NCI-H2171 treated with DMSO at 0.1 percent for 48 hours (cell line): ENCODE measurements at regions not wholly inside any gene's neighbourhood (a gene's known extent, or its start where the extent isn't known, plus 50 kb on each side); places are given as distances from the start of the nearest gene placed in this dataset.
A peak's percentile ranks its signal among the peaks of the same experiment; 100 is the strongest.
"Not testable (repeated sequence)": the region's sequence is repeated elsewhere in the genome, so short reads cannot be mapped to it uniquely, and the experiment has no call there.

Source experiments
- DNase-seq: peaks from one replicate; lab custom pipeline; 2025; lab: John Stamatoyannopoulos, UW

DNA sequence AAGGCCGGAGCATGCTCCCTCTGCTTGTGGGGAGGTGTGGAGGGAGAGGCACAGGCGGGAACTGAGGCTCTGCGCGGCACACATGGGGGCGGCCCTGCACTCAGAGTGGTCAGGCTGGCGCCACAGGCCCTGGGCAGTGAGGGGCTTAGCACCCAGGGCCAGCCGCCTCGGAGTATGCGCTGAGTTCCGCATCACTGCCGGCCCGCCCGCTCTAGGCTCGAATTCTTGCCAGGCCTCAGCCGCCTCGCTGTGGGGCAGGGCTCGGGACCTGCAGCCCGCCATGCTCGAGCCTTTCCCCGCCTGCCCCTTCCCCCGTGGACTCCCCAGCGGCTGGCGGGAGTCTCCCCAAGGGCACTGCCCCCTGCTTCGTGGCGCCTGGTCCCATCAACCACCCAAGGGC, 905.9 kb downstream of the SPATA31A6 start:
- not testable (repeated sequence) for DNase-seq

DNA sequence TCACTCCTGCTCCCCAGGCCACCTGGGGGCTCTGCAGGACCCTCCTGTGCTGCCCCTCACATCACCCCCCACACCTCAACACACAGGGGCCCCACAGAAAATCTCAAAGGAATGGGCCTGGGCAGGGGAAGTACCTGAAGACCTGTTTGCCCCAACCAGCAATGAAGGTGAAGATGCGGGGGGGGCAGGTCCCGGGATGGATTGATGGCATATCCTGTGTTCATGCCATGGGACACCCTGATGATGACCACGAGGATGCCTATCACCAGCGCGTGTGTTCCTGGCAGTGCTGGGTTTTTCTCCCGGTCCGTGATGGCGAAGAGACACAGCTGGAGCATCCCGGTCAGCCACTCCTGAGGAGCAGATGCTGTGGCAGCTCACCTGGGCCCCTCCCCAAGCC, 926.9 kb downstream of the SPATA31A6 start:
- not testable (repeated sequence) for DNase-seq

DNA sequence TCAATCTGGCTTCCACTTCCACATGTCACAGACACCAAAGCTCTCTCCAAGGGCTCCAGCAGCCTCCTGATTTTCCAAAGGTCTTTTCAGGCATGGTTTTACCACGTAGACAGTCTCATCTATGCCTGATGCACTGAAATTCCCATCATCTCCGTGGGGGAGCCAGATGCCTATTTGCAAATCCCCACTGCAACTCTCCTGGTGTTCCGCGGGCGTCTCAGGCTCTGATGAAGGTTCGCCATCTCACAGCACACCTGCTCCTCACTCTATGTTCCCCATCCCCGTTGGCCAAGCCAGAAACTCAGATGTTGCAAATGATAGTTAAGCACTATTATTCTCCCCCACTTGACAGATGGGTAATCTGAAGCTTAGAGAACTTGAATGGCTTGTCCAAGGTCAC, 929.4 kb downstream of the SPATA31A6 start:
- DNase-seq: peak; percentile 40

DNA sequence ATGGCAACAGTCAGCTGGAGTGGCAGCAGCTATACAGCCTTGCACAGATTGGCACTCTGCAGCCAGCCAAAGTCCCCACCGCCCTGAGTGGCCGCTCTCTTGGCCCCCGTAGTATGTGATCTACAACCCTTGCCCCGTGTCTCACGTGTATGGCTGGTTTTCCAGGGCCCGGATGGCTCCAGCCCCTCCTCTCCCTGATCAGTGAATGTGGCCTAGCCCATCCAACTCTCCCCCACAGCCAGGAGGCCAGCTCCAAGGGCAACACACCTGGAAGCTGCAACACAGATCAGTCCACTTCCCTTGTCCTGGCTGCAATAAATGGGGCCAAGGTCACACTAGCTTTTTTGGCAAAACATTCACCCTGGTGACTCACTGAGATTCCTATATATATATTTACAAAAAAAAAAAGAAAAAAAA, 932.4 kb downstream of the SPATA31A6 start:
- not testable (repeated sequence) for DNase-seq

DNA sequence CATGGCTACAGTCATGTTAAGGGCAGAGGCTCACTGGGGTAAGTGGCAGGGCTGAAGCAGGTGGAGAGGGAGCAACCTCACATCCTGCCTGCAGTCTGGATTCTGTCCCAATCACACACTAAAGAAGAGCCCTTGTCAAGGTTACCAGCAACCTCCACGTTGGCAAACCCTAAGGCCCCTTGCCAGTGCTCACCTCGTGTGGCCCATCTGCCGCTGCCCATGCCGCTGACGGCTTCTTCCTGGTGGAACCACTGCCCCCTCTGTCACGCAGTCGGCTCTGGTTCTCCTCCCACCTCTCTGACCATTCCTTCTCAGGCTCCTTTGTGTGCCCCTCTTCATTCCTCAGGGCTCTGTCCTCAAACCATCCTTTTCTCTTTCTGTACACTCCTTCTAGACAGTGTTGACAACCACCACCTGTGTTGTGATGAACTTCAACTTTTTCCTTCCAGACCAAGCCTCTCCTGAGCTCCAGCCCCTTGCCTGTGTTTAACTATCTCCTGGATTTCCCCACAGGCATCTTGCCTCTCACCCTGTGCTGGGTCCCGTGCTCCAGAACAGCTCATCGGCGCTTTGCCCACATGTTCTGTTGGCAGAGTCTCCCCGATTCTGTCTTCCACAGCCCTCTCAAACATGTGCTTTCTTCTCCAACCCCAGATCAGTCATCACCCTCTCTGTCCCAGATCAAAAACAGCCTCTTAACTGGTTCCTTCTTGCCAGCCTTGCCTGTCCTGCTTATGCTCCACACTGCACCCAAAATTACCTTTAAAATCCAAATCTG, 934.8 kb downstream of the SPATA31A6 start:
- not testable (repeated sequence) for DNase-seq

DNA sequence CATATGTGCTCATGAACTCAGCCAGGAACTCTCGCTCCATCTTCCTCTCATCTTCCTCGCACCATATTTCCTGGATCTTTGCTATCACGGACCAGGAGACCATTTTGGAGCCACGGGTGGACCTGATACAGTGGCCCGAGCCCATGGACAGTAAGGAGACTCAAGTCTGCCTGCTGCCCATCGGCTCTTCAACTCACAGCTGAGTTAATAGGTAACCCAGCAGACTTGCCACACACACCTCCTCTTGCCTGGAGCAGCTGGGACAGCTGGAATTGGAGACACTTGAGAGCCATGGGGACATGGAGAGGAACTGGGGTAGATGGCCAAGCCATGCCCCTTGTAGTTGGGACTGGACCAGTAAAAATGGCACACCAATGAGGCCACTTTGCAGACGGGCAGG, 936.1 kb downstream of the SPATA31A6 start:
- DNase-seq: not testable (repeated sequence)

DNA sequence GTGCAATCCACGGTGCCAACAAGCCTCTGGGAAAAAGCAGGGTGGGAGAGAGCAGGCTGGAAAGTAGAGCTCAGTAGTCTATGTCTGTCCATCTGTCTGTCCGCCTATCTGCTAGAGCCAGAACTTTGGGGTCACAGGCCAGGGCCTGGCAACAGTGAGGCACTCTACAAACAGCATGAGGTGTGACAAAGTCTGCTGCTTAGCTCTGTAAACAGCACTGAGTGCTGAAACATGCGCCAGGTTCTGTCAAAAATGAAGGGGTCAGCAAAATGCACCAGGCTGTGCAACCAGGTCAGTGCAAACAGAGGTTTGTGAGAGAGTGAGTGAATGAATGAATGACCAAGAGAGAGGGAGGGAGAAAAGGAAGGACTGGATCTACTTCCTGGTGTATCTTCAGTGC, 936.5 kb downstream of the SPATA31A6 start:
- not testable (repeated sequence) for DNase-seq

DNA sequence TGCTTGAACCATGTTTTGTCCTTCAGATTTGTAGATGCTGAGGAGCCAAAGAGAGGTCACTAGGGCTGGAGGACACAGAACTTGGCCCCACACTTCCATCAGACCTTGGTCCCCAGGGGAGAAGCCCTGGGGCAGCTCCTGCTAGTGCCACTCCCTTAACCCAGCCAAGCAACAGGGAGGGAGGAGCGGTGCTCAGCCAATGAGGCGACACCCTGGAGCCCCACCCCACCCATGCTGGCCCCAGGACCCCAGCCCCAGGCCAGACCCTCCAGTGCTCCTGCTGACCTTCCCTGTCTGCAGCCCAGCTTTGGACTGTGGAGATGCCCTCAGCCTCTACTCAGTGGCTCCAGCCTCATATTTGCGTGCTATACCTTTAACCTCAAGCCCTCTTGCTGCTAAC, 942.4 kb downstream of the SPATA31A6 start:
- not testable (repeated sequence) for DNase-seq

DNA sequence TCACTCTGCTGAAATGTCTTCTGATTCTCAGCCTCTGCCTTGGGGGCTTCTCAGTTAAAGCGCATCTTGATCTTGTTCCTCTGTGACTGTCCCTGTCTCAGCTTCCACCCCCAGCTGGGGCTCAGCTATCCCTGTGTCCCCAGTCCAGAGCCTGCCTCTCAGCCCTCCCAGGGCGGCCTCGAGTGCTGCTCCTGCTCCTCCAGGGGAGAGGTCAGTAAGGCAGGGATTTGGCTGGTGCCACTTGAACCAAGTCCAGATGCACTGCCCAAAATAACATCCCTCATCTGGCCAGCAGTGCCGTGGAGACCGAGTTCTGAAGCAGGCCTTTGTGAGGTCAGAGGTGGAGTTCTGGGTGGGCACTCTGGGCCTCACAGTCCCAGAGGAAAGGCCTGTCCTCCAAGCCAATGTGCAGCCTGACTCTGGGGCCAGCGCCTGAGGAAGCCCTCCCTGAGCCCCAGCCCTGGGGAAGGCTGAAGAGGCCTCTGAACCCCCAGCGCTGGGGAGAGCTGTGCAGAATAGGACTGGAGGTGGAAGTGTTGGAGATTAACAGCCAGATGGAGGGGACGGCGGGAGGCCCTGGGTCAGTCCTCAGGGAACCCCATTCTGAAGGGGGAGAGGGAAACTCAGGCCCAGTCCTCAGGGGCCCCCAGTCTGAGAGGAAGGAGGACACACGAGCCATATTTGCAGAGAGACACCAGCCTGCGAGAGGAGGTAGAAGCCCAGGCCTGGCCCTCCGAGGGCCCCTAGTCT, 943.7 kb downstream of the SPATA31A6 start:
- DNase-seq: not testable (repeated sequence)

DNA sequence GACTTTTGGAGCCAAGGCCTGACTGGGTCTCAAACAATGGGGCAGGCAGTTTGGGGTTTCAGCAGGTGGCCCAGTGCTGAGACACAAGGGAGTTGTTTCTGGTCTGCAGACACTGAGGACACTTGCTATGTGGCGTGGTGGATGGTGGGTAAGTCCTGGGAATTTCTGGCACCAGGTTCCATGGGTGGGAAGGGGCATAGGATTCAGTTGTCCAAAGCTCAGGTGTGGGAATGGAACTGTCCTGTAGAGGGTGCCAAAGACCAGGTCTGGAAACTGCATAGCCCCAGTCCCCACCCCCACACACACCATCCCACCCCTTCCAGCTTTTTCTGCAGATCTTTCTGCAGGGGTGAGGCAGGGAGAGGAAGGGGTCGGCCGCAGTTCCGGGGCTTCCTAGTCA, 944.5 kb downstream of the SPATA31A6 start:
- DNase-seq: not testable (repeated sequence)

DNA sequence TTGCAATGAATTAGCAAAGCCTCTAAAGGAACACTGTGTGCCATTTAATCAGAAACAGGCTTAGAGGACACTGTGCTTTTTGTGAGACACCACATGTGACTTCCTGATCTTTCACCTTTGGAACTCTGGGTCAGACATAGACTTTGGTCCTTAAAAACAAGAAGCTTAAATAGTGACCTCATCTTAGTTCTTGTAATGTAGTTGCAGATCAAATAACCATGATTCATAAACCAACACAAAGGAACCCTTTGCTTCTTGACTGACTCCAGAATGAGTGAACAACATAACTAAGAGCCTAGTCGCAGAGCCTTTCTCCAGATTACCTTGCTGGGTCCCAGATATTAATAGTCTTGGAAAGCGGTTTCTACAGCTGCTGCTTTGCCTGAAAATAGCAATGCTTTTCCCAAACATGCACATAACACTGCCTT, 947.3 kb downstream of the SPATA31A6 start:
- DNase-seq: not testable (repeated sequence)

DNA sequence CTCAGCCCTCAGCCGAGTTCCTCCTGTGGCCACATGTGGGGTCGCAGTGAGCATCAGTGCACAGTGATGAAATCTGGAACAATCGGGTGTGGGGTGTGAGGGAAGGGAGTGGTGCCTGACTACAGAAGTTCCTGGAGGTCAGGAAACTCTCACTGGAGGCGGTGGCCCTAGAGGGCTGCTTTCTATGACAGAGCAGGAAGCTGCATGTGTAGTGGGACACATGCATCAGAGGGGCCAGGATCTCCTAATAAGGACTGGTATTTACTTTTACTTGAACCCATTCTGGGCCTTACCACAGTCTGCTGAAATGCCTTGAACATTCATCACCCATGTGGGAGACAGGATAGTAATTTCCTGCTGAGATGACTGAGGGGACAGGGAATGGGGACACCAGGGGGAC, 952.0 kb downstream of the SPATA31A6 start:
- not testable (repeated sequence) for DNase-seq

DNA sequence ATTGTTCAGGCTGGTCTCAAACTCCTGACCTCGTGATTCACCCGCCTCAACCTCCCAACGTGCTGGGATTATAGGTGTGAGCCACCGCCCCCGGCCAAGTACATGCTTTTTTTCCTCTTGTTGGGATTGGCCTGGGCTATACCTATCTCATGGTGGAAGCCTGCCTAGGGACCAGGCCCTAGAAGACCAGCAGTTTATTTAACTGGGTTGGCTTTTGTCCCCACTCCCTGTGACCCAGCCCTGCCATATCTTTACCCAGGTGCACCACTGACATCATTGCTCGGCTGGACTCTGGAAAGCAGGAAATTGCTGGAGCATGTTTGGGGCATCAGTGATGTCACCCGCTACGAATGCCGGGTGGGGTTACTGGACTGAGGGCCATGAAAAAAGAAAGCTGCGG, 955.5 kb downstream of the SPATA31A6 start:
- DNase-seq: not testable (repeated sequence)

DNA sequence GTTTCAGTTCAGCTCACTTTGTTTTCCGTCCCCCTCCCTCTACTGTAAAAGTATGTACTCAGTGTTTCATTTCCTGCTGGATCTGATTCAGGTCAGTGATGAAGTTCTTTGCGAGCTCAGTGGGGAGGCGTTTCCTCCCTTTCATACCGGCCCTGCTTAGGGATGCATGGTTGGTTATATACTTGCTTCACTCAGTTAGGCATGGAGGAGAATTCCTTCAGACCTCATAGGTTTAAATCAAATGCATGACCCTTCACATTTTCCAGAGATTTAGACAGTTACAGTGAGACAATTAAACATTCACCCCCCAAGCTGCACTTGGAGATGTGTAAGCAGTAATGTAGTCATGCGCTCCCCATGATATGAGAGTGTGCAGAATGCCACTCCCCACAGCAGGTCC, 955.9 kb downstream of the SPATA31A6 start:
- not testable (repeated sequence) for DNase-seq

DNA sequence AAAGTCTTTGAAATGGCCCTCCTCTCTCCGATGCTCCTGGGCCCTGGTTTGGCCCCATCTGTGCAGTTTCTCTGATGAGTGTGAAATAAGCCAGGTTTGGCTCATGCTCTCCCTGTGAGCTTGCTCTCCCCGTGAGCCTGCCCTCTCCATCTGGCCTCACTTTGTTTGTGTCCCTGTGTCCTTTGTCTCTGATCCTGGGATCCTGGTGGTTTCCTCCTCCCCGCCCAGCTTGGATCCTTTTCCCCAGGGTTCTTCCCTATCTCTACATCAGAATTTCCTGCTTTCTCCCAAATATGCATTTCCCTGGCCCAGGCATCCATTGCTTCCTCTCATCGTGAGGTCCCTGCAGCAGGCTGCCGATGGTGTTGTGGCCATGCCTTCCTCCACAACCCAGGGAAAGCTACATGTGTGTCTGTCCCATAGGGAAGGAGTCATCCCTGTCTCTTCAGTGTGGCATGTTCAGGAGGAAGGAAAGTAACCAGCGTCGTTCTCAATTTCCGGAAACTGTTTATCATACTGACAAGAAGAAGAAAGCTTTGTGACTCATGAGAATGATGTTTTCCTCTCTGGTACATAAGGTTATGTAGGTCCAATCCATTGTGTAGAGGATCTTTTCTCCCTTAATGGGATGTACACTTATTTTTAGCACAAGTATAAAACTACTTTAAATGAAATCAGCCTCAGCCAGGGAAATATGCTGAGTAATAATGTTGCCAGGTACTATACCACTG, 956.6 kb downstream of the SPATA31A6 start:
- not testable (repeated sequence) for DNase-seq
